ENCODE measurements at regions not wholly inside any gene's neighbourhood (a gene's known extent, or its start where the extent isn't known, plus 50 kb on each side); places are given as distances from the start of the nearest gene placed in this dataset.

- intact Hi-C loops (cut with micrococcal nuclease), result no loop called here
Measured at GRCh38 chr1:232486006-232486405, 143.9 kb downstream of the SIPA1L2 start.

DNA sequence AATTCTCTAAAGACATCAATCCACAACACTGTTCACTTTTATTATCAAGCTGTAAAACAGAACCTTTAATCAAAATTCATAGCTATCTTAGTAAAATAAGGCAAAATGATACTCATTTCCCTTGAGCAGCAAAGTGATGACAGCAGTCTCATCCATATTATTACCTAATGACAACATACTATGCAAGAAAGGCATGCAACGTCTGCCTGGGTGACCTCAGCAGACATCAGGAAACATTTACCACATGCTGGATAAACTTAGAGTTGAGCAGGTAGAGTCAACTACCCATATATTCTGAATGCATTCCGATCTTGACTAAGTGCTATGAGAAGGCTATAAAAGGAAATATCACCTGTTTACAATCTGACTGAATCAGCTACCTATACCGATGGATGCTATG is 145.1 kb downstream of the SIPA1L2 start:
- intact Hi-C loops (cut with micrococcal nuclease), result no loop called here

- intact Hi-C loops (cut with micrococcal nuclease), result no loop called here
Measured at GRCh38 chr1:232483826-232484225, 146.1 kb downstream of the SIPA1L2 start.

DNA sequence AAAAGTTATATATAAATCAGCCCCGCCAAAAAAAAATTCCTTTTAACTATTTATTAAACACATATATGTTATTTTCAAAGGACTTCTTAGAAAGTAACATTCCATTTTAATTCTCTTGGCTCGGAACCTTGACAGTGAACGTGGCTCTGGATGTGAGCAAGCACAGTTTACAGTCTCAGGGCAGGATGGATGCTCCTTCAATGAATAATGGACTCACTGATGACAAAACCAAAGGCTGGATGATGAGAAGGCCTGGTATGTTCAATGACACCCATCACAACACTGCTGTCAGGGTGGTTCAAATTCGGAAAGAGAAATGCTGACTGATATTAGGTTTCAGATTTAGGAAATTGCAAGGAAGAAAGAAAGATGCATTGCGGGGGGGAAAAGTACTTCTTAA is 148.8 kb downstream of the SIPA1L2 start:
- intact Hi-C loops (cut with micrococcal nuclease), result no loop called here

GRCh38 chr1:232477728-232478127 is 152.2 kb downstream of the SIPA1L2 start:
- intact Hi-C loops (cut with micrococcal nuclease), result no loop called here

GRCh38 chr1:232476538-232476950 is 153.4 kb downstream of the SIPA1L2 start:
- intact Hi-C loops (cut with micrococcal nuclease), result no loop called here

DNA sequence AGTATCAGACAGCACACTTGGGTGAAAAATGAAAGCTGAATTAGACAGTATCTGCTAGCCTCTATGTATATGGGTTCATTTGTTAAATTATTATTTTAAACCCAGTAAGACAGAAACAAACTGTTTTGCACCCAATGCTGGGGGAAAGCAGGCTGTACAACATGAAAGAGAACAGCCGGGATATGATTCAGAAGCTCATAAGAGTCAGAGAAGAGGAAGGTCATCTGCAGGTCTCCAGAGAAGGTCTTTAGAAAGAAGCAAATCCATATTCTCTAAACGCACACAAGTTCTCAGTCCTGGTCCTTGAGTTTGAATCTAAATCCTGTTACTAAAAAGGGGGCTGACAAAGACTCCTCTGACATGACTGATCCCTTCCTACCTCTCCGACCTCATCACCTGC is 155.1 kb downstream of the SIPA1L2 start:
- intact Hi-C loops (cut with micrococcal nuclease), result no loop called here

- intact Hi-C loops (cut with micrococcal nuclease), result no loop called here
Measured at GRCh38 chr1:232473900-232474299, 156.0 kb downstream of the SIPA1L2 start.

- intact Hi-C loops (cut with micrococcal nuclease), result no loop called here
Measured at GRCh38 chr1:232473324-232473723, 156.6 kb downstream of the SIPA1L2 start.

- intact Hi-C loops (cut with micrococcal nuclease), result no loop called here
Measured at GRCh38 chr1:232472485-232473041, 157.4 kb downstream of the SIPA1L2 start.

DNA sequence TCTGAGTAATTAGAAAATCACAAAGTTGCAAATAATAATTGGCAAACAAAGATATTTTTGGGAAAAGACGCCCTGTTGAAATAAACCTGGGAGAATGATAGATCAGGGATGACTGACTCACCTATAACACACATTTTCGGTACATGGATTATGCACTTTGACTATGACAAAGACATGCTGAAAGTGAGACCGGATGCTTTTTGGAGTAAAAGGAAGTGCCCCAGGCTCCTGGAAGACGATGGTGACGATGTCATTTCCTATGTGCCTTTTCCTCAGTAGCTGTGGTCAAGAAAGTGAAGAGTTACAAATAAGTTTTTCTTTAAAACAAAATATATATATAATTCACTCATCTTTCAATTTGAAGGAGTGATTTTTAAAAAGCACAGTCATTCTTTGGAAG is 158.7 kb downstream of the SIPA1L2 start:
- intact Hi-C loops (cut with micrococcal nuclease), result no loop called here

GRCh38 chr1:232470711-232471110 is 159.2 kb downstream of the SIPA1L2 start:
- intact Hi-C loops (cut with micrococcal nuclease), result no loop called here

DNA sequence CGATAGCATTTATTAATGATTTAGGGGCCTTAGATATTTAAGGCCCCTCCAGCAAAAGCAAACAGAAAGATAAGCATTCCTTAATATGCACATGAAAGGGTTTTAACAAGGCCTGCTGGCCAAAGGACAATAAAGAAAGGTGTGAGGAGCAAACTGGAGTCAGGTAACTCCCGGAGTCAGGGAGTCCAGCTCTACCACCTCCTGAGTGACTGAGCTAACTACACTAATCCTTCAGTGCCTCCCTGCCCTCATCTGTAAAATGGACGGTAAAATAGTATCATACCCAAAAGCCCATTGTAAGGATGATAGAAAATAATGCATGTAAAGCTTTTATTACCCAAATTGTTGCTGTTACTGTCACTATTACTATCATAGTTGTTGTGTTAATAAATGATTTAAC is 161.7 kb downstream of the SIPA1L2 start:
- intact Hi-C loops (cut with micrococcal nuclease), result no loop called here

DNA sequence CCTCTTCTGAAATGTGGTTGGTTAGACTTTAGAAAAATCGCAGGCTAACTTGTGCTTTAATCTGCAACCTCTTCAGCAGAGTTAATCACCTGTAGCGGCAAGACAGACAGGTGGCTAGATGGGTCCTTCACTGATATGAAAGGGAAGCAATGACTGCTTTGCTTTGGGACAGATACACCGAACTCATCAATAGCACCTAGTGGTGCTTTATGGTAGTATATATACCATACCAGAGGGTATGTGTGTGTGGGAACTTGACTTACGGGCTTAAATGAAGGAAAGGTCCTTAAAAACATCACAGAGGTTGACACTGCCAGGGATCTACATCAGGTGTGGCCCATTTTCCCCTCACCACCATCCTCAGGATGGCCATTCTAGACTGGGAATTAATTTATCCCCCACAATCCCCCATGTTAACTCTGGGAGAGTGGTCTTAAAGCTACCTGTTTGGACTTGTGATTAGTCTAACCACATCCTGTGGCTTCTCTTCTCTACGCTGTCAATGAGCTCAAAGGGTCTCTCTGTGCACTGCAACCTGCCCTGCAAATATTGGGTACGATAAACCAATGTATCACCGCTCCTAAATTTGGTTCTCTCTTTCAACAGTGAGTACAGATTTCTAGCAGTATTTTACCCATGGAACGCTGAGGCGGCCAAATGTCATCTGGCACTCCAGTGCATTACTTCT is 162.7 kb downstream of the SIPA1L2 start:
- intact Hi-C loops (cut with micrococcal nuclease), result no loop called here

GRCh38 chr1:232464325-232464724 is 165.6 kb downstream of the SIPA1L2 start:
- intact Hi-C loops (cut with micrococcal nuclease), result no loop called here

- intact Hi-C loops (cut with micrococcal nuclease), result no loop called here
Measured at GRCh38 chr1:232463225-232463624, 166.7 kb downstream of the SIPA1L2 start.

DNA sequence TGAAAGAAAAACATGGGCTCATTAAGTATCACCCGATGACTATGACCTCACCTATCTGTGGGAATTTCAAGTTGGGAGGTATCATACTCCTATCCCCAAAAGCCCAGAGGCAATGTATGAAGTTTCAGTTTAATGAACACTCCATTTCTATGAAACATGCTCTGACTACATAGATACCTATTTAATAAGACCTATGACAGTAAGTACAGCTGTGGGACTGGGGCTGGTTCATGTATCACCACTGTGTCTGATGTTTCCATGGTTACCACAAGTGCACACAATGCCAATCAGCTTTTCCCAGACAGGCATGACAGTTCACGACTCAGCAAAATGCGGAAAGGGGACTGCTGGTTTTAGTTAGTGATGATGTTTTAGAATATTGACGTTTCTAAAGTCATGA is 167.7 kb downstream of the SIPA1L2 start:
- intact Hi-C loops (cut with micrococcal nuclease), result no loop called here

- intact Hi-C loops (cut with micrococcal nuclease), result loop anchor here (2.0 to 5.0 kb wide), 2 partner anchors 117 to 169 kb away; no protein-coding TSS in a partner anchor
Measured at GRCh38 chr1:232459826-232460225, 170.1 kb downstream of the SIPA1L2 start.

DNA sequence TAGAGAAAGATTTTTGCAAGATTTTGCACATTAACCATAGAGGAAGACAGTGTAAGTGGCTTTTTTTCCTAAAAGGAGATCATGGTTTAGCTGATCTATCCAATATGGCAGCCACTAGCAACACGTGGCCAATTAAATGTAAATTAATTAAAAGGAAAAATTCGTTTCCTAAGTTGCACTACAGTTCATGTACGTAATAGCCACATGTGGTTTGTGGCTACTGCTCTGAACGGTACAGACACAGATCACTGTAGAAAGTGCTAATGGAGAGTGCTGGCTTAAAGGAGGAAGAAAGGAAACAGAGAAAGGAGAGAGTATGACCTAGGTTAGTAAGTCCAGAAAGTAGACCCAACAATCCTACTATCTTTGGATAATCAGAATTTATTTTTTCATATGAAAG is 170.8 kb downstream of the SIPA1L2 start:
- intact Hi-C loops (cut with micrococcal nuclease), result loop anchor here (2.0 to 5.0 kb wide), 2 partner anchors 118 to 170 kb away; no protein-coding TSS in a partner anchor

- intact Hi-C loops (cut with micrococcal nuclease), result loop anchor here (5.0 kb wide), 1 partner anchor 120 kb away; no protein-coding TSS in a partner anchor
Measured at GRCh38 chr1:232457595-232457994, 172.3 kb downstream of the SIPA1L2 start.

GRCh38 chr1:232456714-232457113 is 173.2 kb downstream of the SIPA1L2 start:
- intact Hi-C loops (cut with micrococcal nuclease), result loop anchor here (5.0 kb wide), 1 partner anchor 121 kb away; no protein-coding TSS in a partner anchor

GRCh38 chr1:232454227-232454886 is 175.6 kb downstream of the SIPA1L2 start:
- intact Hi-C loops (cut with micrococcal nuclease), result no loop called here
